GM21576 (cell line): ENCODE measurements at regions not wholly inside any gene's neighbourhood (a gene's known extent, or its start where the extent isn't known, plus 50 kb on each side); places are given as distances from the start of the nearest gene placed in this dataset.
A peak's percentile ranks its signal among the peaks of the same experiment; 100 is the strongest.

Source experiments
- ATAC-seq: cut with Tn5 transposase; IDR thresholded peaks from one replicate; pipeline ENCODE4 v1.9.1; 2021; ENCODE audit warnings: mild to moderate bottlenecking, moderate library complexity; ENCODE audit not compliant: unreplicated experiment

DNA sequence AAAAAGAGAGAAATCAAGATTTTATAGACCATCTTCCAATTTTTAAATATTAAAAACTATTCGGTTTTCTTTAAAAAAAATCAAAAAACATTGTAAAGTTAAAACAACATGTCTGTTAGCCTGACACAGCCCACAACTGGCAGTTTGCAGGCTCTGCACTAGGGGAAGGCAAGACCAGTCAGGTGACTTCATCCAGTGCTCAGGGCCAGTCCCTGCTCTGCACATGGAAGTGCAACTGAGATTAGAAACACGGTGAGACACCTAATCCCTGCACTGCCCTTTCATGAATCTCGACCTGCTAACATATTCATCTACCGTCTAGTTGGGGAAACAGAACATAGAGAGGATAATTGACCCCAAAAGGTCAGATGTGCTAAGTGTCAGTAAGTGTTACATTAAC lies 135.2 kb downstream of the BARD1 start:
- peak; percentile 70 for ATAC-seq

DNA sequence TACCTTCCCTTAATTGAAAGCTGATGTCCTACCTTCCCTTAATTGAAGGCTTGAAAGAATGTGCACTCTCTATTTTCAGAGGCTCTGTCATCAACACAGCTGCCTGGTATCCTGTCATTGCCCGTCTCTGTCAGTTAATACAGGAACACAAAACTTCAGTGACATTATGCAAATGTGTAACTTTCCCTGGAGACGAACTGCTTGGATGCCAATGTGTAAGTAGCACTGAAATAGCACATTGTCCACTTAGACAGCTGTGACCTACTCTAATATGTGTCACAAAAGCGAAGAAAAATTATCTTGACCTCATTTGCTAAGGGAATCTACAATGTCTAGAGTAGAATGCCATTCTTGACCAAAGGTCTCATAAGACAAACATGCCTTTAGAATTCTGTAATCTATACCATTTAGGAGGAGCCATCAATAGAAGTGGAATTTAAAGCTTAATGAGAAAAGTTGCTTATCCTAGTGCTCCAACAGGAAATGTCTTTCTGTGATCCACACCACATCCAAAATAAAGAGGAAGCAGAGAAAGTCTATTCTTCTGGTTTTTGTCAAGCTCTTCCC lies 138.1 kb downstream of the BARD1 start:
- no peak for ATAC-seq

DNA sequence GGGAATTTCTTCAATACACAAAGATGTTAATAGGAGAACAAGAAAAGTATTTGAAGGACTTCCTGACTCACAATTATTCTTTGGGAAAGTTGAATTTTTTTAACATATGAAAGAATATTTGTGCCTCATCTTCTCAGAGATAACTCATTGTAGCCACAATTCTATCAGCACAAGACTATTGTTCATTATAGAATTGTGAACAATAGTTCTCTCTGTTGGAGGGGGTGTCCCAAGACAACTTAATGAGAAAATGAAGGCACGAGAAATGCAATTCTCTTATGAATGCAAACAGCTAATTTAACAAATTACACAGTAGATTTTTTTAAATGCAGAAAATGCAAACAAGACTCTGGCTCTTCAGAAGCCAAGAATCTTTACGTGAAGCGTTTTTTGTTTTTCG lies 157.0 kb downstream of the BARD1 start:
- no peak for ATAC-seq

DNA sequence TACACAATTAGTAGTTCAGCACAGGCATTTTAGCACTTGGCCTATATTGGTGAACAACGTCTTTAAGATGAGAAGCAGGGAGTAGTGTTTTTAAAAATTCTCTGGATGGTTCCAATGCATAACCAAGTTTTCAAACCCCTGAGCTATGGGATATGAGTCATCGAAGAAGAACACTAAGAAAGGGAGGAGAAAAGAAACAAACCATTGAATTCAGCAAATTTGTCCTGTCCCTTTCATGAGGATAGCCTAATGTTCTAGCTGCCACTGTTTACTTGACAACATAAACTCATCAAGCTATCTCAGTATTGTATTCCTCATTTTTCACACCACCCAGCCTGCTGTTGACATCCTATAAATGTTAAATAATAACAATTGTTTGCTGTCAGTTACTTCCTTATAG lies 158.0 kb downstream of the BARD1 start:
- ATAC-seq = no peak

DNA sequence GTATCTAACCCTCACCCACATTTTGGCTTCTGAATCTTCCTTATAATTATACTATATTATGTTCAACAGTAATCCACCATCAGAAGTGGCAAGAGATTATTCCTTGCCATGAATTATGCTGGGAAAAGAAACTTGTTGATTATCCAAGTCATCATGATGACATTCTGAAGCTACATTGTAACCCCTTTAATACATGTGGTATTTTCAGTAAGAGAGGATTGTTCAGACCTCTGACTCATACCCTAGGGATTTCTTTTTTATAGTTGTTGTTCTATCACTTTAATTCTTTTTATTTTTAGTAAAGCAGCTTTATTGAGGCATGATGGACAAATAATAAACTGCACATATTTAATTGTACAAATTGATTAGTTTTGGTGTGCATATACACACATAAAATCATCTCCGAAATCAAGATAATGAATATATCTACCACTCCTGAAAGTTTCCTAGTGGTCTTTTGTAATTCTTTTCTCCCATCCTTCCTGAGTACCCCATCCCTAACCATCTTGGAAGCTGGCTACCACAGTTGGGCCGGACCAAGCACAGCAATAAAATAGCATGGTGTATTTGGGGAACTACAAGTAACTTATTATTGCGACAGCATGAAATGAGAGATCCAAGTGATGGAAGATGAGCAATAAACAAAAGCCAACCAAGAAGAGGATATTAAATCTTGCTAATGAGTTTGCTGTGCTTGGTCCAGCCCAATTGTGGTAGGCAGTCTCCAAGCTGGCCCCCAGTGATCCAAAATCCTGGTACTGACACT lies 159.9 kb downstream of the BARD1 start:
- ATAC-seq = no peak

DNA sequence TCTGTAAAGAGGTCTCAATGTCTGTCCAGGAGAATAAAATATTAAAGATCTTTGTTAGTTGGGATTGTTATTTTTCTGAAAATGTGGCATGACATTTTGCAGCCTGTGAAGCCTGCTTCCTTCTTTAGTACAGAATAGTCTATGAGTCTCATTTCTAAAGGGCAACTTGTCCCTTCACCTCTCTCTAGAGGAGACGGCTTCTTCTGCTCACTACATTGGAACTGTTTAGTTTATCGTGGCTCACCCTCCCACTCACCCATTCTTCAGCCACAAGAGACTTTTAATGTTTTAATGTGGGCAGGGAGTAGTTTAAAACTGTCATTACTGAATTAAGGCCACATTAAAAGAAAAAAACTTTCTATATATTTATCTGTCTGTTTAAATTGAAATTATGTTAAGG lies 161.0 kb downstream of the BARD1 start:
- no peak for ATAC-seq

DNA sequence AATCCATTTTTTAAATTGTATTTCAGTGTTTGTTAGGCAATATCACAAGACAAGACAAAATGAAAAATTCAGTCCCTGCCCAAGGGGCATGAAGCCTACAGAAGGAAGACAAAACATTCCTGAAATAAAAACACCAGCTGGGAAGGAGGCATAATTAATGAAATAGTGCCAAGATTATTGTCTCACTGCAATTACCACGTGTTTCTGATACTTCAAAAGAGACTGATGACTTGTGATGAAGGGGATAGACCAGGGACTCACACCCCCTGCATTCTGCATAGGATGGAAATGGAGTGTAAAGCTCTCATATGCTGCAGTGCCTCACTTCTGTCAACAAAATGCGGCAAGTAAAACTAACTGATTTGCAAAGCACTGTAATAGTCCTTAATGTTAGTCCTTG lies 178.1 kb downstream of the BARD1 start:
- no peak for ATAC-seq

DNA sequence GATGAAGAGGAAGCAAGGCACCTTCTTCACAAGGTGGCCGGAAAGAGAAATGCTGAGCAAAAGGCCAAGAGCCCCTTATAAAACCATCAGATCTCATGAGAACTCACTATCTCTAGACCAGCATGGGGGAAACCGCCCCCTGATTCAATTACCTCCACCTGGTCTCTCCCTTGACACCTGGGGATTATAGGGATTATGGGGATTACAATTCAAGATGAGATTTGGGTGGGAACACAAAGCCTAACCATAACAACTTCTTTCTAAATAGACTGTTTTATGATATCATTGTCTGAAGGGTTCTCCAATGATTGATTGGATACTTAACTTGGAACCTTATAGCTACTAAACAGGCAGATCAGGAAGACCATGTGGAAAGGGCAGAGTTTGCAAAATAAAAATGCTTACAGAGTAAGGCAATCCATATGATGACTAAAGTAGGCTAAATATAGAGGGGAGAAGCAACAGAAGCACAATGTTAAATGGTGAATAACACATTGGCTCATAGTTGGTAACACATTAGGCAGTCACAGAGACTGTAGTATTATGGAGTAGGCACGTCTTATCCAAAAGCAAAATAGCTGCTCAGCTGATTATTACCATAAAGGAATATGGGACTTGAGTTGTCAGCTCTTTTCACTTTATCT lies 179.0 kb downstream of the BARD1 start:
- no peak for ATAC-seq

DNA sequence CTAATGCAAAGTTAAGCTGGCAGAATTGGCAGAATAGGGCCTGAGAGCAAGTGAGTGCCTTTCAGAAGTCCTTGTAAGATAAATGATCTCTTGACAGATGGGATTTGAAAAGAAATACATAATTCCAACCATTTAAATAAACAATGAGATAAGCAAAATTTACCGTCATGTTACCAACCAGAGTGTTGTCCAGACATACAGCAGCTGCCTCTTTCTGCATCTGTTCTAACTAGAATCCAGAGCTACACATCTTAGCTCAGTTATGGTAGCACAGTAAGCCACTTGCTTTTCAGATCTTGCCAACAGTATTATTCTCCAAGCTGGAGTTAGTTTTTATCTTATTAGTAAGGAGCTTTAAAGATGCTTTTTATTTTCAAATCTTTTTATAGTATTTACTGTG lies 179.6 kb downstream of the BARD1 start:
- no peak for ATAC-seq
